ENCODE measurements at regions not wholly inside any gene's neighbourhood (a gene's known extent, or its start where the extent isn't known, plus 50 kb on each side); places are given as distances from the start of the nearest gene placed in this dataset.
A peak's percentile ranks its signal among the peaks of the same experiment; 100 is the strongest.

- Histone ChIP-seq H3K4me3 (no peak overlapping the region), H3K27ac (no peak overlapping the region), H3K27me3 (no peaks in the 10 kb centered on the region), H3K4me1 (peaks cover 9 to 20% (median 14%) of the 10 kb centered on the region in 4 donors), H3K36me3 (no peaks in the 10 kb centered on the region), H3K9me3 (no peaks in the 10 kb centered on the region)
- no peak for TF ChIP-seq EP300 (IDR thresholded peaks at IDR 0.05)
- TF ChIP-seq CTCF (IDR thresholded peaks at IDR 0.05): no peak
- no peak for TF ChIP-seq POLR2AphosphoS5 (IDR thresholded peaks at IDR 0.05)
- TF ChIP-seq POLR2A (IDR thresholded peaks at IDR 0.05): no peak
- no peak for DNase-seq
- intact Hi-C loops (cut with DNase I; ENCODE audit: low total_unique reads): no loop called here
- WGBS, 5 donors: 81 to 90% (median 85%) methylated on average over 4 of the region's 4 CpGs
Measured at GRCh38 chr5:56463944-56464571, 230.9 kb upstream of the ANKRD55 start.

- no peak overlapping the region for H3K4me3 ChIP-seq
- H3K4me1 ChIP-seq: peaks cover 9 to 20% (median 14%) of the 10 kb centered on the region in 4 donors
- no peak overlapping the region for H3K27ac ChIP-seq
- intact Hi-C loops (cut with DNase I; ENCODE audit: low total_unique reads): no loop called here
- H3K36me3 ChIP-seq: no peaks in the 10 kb centered on the region
- TF ChIP-seq POLR2AphosphoS5 (IDR thresholded peaks at IDR 0.05) (no peak), EP300 (IDR thresholded peaks at IDR 0.05) (no peak), CTCF (IDR thresholded peaks at IDR 0.05) (no peak)
- H3K27me3 ChIP-seq: no peaks in the 10 kb centered on the region
- WGBS, 5 donors: 71 to 97% (median 95%) methylated on average over 4 of the region's 4 CpGs
- no peak for DNase-seq
- no peaks in the 10 kb centered on the region for H3K9me3 ChIP-seq
Measured at GRCh38 chr5:56461584-56461983, 228.5 kb upstream of the ANKRD55 start.

GRCh38 chr5:56460681-56461191, 227.6 kb upstream of the ANKRD55 start:
- TF ChIP-seq CTCF (IDR thresholded peaks at IDR 0.05) (no peak), POLR2A (IDR thresholded peaks at IDR 0.05) (no peak), EP300 (IDR thresholded peaks at IDR 0.05) (no peak), POLR2AphosphoS5 (IDR thresholded peaks at IDR 0.05) (no peak)
- no peak overlapping the region for H3K4me3 ChIP-seq
- 25 to 40% (median 36%) methylated on average over 5 of the region's 5 CpGs for WGBS, 5 donors
- H3K27ac ChIP-seq: no peak overlapping the region
- DNase-seq: peak in 1 of 2 donors; percentile 41
- H3K4me1 ChIP-seq: peaks cover 9 to 17% (median 13%) of the 10 kb centered on the region in 4 donors
- no peaks in the 10 kb centered on the region for H3K27me3 ChIP-seq
- no peaks in the 10 kb centered on the region for H3K36me3 ChIP-seq
- intact Hi-C loops (cut with DNase I; ENCODE audit: low total_unique reads): no loop called here
- no peaks in the 10 kb centered on the region for H3K9me3 ChIP-seq

- intact Hi-C loops (cut with DNase I; ENCODE audit: low total_unique reads): no loop called here
- no peak overlapping the region for H3K27ac ChIP-seq
- no peak overlapping the region for H3K4me3 ChIP-seq
- peaks cover 8 to 17% (median 9%) of the 10 kb centered on the region in 4 donors for H3K4me1 ChIP-seq
- 24 to 54% (median 39%) methylated on average over 2 of the region's 2 CpGs for WGBS, 5 donors
- no peak for TF ChIP-seq EP300 (IDR thresholded peaks at IDR 0.05)
- TF ChIP-seq POLR2A (IDR thresholded peaks at IDR 0.05): no peak
- TF ChIP-seq CTCF (IDR thresholded peaks at IDR 0.05): no peak
- no peak for TF ChIP-seq POLR2AphosphoS5 (IDR thresholded peaks at IDR 0.05)
- no peaks in the 10 kb centered on the region for H3K27me3 ChIP-seq
- H3K36me3 ChIP-seq: no peaks in the 10 kb centered on the region
- H3K9me3 ChIP-seq: no peaks in the 10 kb centered on the region
- no peak for DNase-seq
Measured at GRCh38 chr5:56460195-56460546, 227.0 kb upstream of the ANKRD55 start.

Data from stomach (tissue), 8 donors.